OCI-LY7 (cell line): ENCODE measurements at regions not wholly inside any gene's neighbourhood (a gene's known extent, or its start where the extent isn't known, plus 50 kb on each side); places are given as distances from the start of the nearest gene placed in this dataset.

Experiments used
- EZH2phosphoT487 ChIP-seq: fragments of 200-600 bp; sonication (generic); IDR thresholded peaks from 2 replicates; pipeline ENCODE4 v1.6.1; 2018; ENCODE audit warnings: low read depth, borderline replicate concordance, mild to moderate bottlenecking, mixed run types, antibody characterized with exemption, low read length, moderate library complexity, mixed read lengths
- TF ChIP-seq, protein P1 (sequence below): fragments of 200-600 bp; sonication (generic); conservative IDR thresholded peaks from 2 replicates; pipeline ENCODE4 v1.5.1; 2014; ENCODE audit warnings: mild to moderate bottlenecking, antibody characterized with exemption, low read length, moderate library complexity, mixed read lengths

DNA sequence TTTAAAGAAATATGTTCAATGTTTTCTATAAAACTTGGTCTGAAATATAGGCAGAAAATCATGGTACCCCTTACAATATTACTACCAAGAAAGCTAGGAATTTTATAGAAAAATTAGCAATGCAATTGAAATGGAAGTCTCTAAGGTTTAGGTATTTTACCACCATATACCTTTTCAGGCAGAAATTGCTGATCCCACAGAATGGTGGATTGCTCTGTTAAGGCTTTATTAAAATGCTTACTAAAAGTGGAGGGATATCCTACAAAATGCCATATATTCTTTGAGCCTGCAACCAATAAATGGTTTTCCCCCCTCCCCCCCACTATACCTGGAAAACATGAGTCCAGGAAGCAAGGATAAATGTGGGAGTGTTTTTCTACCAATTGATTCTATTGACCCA, 718.1 kb upstream of the NOVA1 start:
- TF ChIP-seq, protein P1, sequence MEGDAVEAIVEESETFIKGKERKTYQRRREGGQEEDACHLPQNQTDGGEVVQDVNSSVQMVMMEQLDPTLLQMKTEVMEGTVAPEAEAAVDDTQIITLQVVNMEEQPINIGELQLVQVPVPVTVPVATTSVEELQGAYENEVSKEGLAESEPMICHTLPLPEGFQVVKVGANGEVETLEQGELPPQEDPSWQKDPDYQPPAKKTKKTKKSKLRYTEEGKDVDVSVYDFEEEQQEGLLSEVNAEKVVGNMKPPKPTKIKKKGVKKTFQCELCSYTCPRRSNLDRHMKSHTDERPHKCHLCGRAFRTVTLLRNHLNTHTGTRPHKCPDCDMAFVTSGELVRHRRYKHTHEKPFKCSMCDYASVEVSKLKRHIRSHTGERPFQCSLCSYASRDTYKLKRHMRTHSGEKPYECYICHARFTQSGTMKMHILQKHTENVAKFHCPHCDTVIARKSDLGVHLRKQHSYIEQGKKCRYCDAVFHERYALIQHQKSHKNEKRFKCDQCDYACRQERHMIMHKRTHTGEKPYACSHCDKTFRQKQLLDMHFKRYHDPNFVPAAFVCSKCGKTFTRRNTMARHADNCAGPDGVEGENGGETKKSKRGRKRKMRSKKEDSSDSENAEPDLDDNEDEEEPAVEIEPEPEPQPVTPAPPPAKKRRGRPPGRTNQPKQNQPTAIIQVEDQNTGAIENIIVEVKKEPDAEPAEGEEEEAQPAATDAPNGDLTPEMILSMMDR: no peak
- no peak for TF ChIP-seq EZH2phosphoT487
